Tibial nerve (tissue), 4 donors: ENCODE measurements at regions not wholly inside any gene's neighbourhood (a gene's known extent, or its start where the extent isn't known, plus 50 kb on each side); places are given as distances from the start of the nearest gene placed in this dataset.

Experiments used
- CTCF ChIP-seq, 5 experiments: fragments of 200-600 bp in 3 of 5; fragments of 450-650 bp in 2 of 5; sonication (generic) in 3 of 5; IDR thresholded peaks; one replicate each; pipeline ENCODE4 v1.5.1; 2016 to 2019; ENCODE audit warnings: antibody characterized with exemption in 5 of 5, mild to moderate bottlenecking in 3 of 5, moderate library complexity in 2 of 5
- EP300 ChIP-seq, 2 donors: sonication (generic); formaldehyde crosslinking; IDR thresholded peaks; one replicate each; pipeline ENCODE4 v1.6.1; 2017; ENCODE audit warnings: antibody characterized with exemption in 2 of 2, mild to moderate bottlenecking in 1 of 2
- POLR2A ChIP-seq, 2 donors: fragments of 450-650 bp; IDR thresholded peaks; one replicate each; pipeline ENCODE4 v1.6.1; 2017; ENCODE audit warnings: antibody characterized with exemption in 2 of 2, mild to moderate bottlenecking in 2 of 2, moderate library complexity in 2 of 2

GRCh38 chr6:128641703-128642102 is 121.3 kb upstream of the PTPRK start:
- no peak for TF ChIP-seq EP300 (IDR thresholded peaks at IDR 0.05)
- TF ChIP-seq CTCF (IDR thresholded peaks at IDR 0.05) = no peak
- TF ChIP-seq POLR2A (IDR thresholded peaks at IDR 0.05) = no peak
